ENCODE measurements at regions not wholly inside any gene's neighbourhood (a gene's known extent, or its start where the extent isn't known, plus 50 kb on each side); places are given as distances from the start of the nearest gene placed in this dataset.

DNA sequence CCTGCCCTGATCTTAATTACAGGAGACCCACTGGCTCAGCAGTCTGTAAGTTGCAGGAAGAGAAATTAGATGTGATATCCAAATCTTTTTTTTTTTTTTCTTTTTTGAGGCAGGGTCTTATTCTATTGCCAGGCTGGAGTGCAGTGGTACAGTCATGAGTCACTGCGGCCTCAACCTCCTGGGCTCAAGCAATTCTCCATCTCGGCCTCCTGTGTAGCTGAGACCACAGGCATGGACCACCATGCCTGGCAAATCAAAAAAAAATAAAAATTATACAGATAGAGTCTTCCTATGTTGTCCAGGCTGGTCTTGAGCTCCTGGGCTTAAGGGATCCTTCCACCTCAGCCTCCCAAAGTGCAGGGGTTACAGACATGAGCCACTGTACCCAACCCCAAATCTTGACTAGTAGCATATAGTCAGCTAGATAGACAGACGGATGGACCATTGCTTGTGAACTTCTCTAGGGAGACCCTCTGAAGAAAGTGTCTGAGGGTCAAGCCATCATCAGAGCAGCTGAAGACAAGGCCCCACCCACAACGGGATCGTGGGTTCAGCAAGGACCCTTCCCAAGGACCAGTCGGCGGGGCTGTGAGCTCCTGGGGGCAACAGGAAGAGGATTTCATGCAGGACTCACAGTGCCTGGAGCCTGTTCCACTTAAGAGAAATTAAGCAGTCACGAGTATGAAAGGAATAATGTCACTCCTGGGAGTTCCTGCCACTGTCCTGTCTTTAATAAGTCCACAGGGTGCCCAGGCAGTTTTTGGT lies 222.7 kb downstream of the ANKRD60 start:
- TF ChIP-seq, protein P1, sequence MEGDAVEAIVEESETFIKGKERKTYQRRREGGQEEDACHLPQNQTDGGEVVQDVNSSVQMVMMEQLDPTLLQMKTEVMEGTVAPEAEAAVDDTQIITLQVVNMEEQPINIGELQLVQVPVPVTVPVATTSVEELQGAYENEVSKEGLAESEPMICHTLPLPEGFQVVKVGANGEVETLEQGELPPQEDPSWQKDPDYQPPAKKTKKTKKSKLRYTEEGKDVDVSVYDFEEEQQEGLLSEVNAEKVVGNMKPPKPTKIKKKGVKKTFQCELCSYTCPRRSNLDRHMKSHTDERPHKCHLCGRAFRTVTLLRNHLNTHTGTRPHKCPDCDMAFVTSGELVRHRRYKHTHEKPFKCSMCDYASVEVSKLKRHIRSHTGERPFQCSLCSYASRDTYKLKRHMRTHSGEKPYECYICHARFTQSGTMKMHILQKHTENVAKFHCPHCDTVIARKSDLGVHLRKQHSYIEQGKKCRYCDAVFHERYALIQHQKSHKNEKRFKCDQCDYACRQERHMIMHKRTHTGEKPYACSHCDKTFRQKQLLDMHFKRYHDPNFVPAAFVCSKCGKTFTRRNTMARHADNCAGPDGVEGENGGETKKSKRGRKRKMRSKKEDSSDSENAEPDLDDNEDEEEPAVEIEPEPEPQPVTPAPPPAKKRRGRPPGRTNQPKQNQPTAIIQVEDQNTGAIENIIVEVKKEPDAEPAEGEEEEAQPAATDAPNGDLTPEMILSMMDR (conservative IDR thresholded peaks at IDR 0.05; ENCODE audit: low read depth in 2 of 2), result no peak
- no peak for TF ChIP-seq EZH2 (IDR thresholded peaks at IDR 0.05; ENCODE audit: low read depth, unreplicated experiment)
- no peak for TF ChIP-seq JUNB (IDR thresholded peaks at IDR 0.05; ENCODE audit: unreplicated experiment)
- TF ChIP-seq CREB1 (CRISPR knock-in tag; IDR thresholded peaks at IDR 0.05; ENCODE audit: low read depth), result no peak
- TF ChIP-seq, protein P2, sequence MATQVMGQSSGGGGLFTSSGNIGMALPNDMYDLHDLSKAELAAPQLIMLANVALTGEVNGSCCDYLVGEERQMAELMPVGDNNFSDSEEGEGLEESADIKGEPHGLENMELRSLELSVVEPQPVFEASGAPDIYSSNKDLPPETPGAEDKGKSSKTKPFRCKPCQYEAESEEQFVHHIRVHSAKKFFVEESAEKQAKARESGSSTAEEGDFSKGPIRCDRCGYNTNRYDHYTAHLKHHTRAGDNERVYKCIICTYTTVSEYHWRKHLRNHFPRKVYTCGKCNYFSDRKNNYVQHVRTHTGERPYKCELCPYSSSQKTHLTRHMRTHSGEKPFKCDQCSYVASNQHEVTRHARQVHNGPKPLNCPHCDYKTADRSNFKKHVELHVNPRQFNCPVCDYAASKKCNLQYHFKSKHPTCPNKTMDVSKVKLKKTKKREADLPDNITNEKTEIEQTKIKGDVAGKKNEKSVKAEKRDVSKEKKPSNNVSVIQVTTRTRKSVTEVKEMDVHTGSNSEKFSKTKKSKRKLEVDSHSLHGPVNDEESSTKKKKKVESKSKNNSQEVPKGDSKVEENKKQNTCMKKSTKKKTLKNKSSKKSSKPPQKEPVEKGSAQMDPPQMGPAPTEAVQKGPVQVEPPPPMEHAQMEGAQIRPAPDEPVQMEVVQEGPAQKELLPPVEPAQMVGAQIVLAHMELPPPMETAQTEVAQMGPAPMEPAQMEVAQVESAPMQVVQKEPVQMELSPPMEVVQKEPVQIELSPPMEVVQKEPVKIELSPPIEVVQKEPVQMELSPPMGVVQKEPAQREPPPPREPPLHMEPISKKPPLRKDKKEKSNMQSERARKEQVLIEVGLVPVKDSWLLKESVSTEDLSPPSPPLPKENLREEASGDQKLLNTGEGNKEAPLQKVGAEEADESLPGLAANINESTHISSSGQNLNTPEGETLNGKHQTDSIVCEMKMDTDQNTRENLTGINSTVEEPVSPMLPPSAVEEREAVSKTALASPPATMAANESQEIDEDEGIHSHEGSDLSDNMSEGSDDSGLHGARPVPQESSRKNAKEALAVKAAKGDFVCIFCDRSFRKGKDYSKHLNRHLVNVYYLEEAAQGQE (IDR thresholded peaks at IDR 0.05; ENCODE audit: unreplicated experiment), result no peak
- no peak for TF ChIP-seq POLR2AphosphoS5 (IDR thresholded peaks at IDR 0.05; ENCODE audit: low read depth)
- TF ChIP-seq EZH2phosphoT487 (IDR thresholded peaks at IDR 0.05; ENCODE audit: unreplicated experiment), result no peak
- TF ChIP-seq ZNF114 (CRISPR knock-in tag; IDR thresholded peaks at IDR 0.05), result no peak
- no peak for TF ChIP-seq NANOG (IDR thresholded peaks at IDR 0.05; ENCODE audit: borderline replicate concordance)
- TF ChIP-seq, protein P3, sequence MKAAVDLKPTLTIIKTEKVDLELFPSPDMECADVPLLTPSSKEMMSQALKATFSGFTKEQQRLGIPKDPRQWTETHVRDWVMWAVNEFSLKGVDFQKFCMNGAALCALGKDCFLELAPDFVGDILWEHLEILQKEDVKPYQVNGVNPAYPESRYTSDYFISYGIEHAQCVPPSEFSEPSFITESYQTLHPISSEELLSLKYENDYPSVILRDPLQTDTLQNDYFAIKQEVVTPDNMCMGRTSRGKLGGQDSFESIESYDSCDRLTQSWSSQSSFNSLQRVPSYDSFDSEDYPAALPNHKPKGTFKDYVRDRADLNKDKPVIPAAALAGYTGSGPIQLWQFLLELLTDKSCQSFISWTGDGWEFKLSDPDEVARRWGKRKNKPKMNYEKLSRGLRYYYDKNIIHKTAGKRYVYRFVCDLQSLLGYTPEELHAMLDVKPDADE (IDR thresholded peaks at IDR 0.05), result no peak
- no peak for TF ChIP-seq ZNF331 (CRISPR knock-in tag; IDR thresholded peaks at IDR 0.05; ENCODE audit: low read depth)
